ENCODE measurements at regions not wholly inside any gene's neighbourhood (a gene's known extent, or its start where the extent isn't known, plus 50 kb on each side); places are given as distances from the start of the nearest gene placed in this dataset.

DNA sequence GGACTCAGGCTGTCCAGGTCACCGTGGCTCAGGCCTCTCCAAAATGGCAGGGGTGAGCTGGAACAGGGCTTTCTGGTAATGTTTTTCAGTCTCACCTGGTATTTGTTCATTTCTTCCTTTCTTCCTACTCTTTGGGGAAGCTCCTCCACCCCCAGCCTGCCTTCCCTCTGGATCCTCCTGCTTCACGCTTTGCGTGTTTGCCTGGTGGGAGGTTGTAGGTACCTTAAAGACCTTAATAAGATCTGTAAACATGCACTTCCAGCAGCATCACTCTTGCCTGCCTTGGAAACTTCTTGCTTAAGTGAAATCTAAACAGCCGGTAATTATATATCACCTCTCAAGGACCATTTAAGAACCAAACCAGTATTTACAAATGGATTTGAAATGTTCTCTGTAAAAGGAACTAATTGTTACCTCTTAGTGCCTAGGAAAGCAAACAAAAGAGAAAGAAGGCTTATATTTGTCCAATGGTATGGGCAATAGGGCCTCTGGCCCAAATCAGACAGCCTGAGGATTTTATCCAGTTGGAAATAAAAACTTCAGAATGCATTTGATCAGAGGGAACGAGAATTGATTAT, 339.9 kb downstream of the CCSER2 start:
- ATAC-seq = no peak
- no peaks in the 10 kb centered on the region for H3K9me3 ChIP-seq
- H3K4me1 ChIP-seq (ENCODE audit: low read depth) = no peaks in the 10 kb centered on the region
- intact Hi-C loops (cut with DNase I, micrococcal nuclease) = no loop called here
- H3K36me3 ChIP-seq (ENCODE audit: low read depth) = no peaks in the 10 kb centered on the region
- TF ChIP-seq, protein P1, sequence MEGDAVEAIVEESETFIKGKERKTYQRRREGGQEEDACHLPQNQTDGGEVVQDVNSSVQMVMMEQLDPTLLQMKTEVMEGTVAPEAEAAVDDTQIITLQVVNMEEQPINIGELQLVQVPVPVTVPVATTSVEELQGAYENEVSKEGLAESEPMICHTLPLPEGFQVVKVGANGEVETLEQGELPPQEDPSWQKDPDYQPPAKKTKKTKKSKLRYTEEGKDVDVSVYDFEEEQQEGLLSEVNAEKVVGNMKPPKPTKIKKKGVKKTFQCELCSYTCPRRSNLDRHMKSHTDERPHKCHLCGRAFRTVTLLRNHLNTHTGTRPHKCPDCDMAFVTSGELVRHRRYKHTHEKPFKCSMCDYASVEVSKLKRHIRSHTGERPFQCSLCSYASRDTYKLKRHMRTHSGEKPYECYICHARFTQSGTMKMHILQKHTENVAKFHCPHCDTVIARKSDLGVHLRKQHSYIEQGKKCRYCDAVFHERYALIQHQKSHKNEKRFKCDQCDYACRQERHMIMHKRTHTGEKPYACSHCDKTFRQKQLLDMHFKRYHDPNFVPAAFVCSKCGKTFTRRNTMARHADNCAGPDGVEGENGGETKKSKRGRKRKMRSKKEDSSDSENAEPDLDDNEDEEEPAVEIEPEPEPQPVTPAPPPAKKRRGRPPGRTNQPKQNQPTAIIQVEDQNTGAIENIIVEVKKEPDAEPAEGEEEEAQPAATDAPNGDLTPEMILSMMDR (IDR thresholded peaks at IDR 0.05) = no peak
- H3K4me3 ChIP-seq = no peak overlapping the region
- no peak for DNase-seq

DNA sequence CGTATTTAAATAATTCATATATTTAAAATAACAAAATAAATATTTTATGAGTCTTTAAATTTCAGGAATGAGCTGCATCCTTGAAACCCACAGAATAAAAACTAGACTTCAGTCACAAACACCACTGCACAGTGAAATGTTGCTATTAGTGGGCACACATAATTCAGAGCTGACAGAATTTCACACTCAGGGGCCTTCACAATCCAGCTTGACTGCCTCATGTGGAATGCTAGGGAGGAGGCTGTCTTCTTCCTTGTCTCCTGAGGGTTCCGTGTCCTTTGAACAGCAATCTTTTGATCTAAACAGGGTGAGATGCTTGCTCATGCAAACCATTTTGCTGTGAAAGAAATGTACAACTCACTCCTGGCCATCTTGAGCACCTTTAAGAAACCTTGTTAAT, 346.7 kb downstream of the CCSER2 start:
- Histone ChIP-seq H3K36me3 (ENCODE audit: low read depth) (no peaks in the 10 kb centered on the region), H3K4me3 (no peak overlapping the region), H3K9me3 (no peaks in the 10 kb centered on the region), H3K4me1 (ENCODE audit: low read depth) (no peaks in the 10 kb centered on the region)
- ATAC-seq (no peak), DNase-seq (no peak)
- TF ChIP-seq, protein P1 (IDR thresholded peaks at IDR 0.05) = no peak
- intact Hi-C loops (cut with DNase I, micrococcal nuclease) = no loop called here

DNA sequence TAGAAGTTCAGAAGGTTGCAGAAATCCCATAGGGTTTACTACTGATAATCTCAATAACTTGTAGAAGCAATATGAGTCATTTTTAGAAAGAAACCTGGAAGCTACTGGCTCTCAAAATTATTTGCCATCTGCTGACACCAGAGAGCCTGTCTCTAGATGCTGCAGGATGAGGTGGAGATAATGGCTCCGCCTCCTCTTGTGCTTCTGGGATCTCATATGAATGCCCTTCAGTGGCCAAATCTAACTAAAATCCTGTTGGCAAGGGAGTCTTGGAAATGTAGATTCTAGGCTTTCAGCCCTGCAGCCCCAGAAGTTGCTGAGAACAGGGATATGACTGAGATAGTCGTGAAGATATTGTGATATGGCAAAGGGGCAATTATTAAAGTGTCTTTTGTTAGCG, 348.1 kb downstream of the CCSER2 start:
- intact Hi-C loops (cut with DNase I, micrococcal nuclease) = no loop called here
- TF ChIP-seq, protein P1 (IDR thresholded peaks at IDR 0.05) = no peak
- Histone ChIP-seq H3K36me3 (ENCODE audit: low read depth) (no peaks in the 10 kb centered on the region), H3K4me3 (no peak overlapping the region), H3K4me1 (ENCODE audit: low read depth) (no peaks in the 10 kb centered on the region), H3K9me3 (no peaks in the 10 kb centered on the region)
- DNase-seq (no peak), ATAC-seq (no peak)

DNA sequence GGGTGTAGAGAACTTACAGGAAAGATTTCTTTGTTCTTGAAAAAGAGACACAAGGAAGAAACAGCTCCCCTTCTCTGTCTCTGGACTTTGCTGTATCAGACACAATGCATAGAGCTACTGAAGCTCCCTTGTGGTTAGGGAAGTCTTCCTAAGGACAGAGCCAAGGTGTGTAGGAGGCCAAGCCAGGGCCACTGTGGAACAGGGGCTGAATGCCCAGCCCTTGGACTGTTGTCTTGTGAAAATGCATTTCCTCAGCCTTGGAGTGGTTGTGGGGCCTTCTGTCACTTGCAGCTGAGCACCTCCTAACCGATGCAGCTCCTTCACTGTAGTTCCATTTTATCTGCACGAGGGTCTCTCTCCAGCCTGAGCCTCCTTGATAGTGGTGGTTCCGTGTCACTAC, 353.4 kb downstream of the CCSER2 start:
- no peaks in the 10 kb centered on the region for H3K36me3 ChIP-seq (ENCODE audit: low read depth)
- no peaks in the 10 kb centered on the region for H3K9me3 ChIP-seq
- H3K4me3 ChIP-seq = no peak overlapping the region
- DNase-seq = no peak
- intact Hi-C loops (cut with DNase I, micrococcal nuclease) = no loop called here
- ATAC-seq = no peak
- TF ChIP-seq, protein P1 (IDR thresholded peaks at IDR 0.05) = no peak
- H3K4me1 ChIP-seq (ENCODE audit: low read depth) = no peaks in the 10 kb centered on the region

DNA sequence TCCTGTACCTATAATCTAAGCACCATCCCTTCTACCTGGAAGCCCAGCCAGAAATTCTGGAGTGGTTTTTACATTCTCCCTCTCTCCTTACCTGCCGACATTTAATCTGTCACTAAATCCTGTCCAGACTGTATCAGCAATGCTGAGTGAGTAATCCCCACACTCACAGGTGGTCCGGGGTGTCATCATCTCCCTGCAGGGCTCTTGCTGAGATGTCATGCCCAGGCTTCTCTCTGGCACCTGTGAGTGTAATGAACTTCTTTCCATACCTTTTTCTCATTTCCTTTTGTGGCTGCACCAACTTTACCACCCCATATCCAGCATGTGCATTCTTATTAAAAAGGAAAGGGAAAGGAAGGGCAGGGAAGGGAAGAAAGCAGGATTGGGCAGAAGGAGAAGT, 355.2 kb downstream of the CCSER2 start:
- ATAC-seq = no peak

More for the DNA sequence above, 355.2 kb downstream of the CCSER2 start:
- Histone ChIP-seq H3K9me3 (no peaks in the 10 kb centered on the region), H3K36me3 (ENCODE audit: low read depth) (no peaks in the 10 kb centered on the region), H3K4me1 (ENCODE audit: low read depth) (no peaks in the 10 kb centered on the region), H3K4me3 (no peak overlapping the region)
- TF ChIP-seq, protein P1 (IDR thresholded peaks at IDR 0.05) = no peak
- intact Hi-C loops (cut with DNase I, micrococcal nuclease) = no loop called here
- DNase-seq = no peak

Measured in mucosa of descending colon (tissue), 3 donors.